HT-29 (cell line): ENCODE measurements at regions not wholly inside any gene's neighbourhood (a gene's known extent, or its start where the extent isn't known, plus 50 kb on each side); places are given as distances from the start of the nearest gene placed in this dataset.
"Not testable (repeated sequence)": the region's sequence is repeated elsewhere in the genome, so short reads cannot be mapped to it uniquely, and the experiment has no call there.

Source experiments
- DNase-seq: peaks from one replicate; pipeline ENCODE4 v3.0.0-alpha.2; 2015; ENCODE audit warnings: low spot score

GRCh38 chr15:49706805-49707204, 86.0 kb downstream of the DTWD1 start:
- DNase-seq = no peak

- DNase-seq = no peak
Observed at GRCh38 chr15:49707598-49707997, 86.8 kb downstream of the DTWD1 start.

DNA sequence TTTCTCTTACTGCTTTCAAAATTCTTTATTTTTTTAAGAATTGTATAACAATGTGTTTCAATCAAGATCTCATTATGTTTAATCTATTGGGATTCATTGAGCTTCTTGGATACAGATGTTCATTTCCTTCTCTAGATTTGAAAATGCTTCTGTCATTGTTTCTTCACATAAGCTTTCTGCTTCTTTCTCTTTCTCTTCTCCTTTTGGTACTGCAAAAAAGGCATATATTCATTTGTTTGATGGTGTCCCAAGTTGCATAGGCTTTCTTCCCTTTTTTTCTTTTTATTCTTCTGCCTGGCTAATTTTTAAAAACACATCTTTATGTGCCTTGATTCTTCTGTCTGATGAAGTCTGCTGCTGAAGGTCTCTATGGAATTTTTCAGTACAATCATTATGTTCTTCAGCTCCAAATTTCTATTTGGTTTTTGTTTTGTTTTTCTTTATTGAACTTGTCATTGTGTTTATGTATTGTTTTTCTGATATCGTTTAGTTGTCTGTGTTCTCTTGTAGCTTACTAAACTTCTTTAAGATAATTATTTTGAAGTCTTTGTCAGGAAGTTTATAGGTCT, 88.9 kb downstream of the DTWD1 start:
- DNase-seq = no peak

- no peak for DNase-seq
Observed at GRCh38 chr15:49712162-49712561, 91.3 kb downstream of the DTWD1 start.

DNA sequence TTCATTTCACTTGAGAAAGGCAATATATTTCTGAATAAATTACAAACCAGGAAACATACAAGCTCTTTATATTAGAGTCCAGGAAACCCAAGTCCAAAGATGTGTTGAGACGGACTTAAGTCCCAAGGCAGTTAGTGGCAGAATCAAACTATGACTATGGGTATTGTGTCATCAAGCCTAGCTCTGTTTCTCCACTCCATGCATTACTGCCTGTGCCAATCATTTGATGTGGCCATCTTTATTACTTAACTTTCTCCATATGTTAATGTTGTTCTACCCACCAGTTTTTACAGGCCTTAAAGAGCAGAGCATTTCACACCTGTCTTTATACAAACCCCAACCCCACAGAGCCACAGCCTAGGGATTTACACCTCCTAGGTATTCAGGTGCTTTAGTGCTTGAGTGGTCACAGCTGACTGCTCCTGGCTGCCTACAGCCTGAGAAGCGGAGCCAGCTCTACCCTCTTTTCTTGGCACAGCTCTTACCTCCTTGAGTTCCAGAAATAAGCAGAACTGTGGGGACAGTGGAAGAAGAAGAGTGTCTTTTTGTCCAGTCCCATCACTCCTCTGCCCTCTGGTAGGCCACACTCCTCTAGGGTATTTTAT, 92.1 kb downstream of the DTWD1 start:
- no peak for DNase-seq

- no peak for DNase-seq
Observed at GRCh38 chr15:49715211-49715610, 94.4 kb downstream of the DTWD1 start.

DNA sequence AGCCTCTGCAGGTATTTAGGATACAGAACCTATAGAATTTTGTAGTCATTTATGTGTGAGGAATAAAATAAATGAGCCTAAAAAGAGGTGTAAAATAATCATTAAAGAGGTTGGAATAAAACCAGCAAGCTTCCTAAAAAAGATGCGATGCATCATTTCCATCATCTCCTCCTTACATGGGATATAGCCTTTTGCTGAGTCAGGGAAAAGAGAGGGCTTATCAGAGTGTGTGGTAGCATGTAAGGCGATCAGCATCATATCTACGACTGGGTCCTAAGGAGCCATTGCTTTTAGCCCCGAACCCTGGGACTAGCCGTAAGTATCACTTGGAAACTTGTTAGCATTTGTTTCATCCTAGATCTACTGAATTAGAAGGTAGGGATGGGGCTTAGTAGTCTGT, 94.9 kb downstream of the DTWD1 start:
- no peak for DNase-seq

GRCh38 chr15:49718234-49718633, 97.4 kb downstream of the DTWD1 start:
- no peak for DNase-seq

GRCh38 chr15:49718846-49719245, 98.0 kb downstream of the DTWD1 start:
- no peak for DNase-seq

GRCh38 chr15:49720261-49720660, 99.4 kb downstream of the DTWD1 start:
- DNase-seq = no peak

- no peak for DNase-seq
Observed at GRCh38 chr15:49721091-49721490, 100.2 kb downstream of the DTWD1 start.

- DNase-seq = no peak
Observed at GRCh38 chr15:49721621-49722020, 100.8 kb downstream of the DTWD1 start.

DNA sequence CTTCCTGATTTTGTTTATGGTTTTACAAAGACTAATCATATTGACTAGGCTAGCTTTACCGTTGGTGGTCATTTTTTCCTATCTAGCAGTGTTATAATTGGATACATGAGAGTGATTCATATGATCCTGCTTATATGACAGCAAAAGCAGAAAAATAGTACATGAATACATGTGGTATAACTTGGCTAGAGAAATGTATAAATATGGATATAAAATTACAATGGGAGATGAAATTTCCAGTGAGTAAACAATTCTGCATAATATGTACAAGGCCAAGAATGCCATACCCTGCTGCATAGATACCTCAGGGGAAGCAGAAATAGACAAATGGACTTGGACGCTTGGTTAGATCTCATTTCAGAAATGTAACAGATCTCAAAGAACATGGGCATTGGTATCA, 103.1 kb downstream of the DTWD1 start:
- DNase-seq = no peak

DNA sequence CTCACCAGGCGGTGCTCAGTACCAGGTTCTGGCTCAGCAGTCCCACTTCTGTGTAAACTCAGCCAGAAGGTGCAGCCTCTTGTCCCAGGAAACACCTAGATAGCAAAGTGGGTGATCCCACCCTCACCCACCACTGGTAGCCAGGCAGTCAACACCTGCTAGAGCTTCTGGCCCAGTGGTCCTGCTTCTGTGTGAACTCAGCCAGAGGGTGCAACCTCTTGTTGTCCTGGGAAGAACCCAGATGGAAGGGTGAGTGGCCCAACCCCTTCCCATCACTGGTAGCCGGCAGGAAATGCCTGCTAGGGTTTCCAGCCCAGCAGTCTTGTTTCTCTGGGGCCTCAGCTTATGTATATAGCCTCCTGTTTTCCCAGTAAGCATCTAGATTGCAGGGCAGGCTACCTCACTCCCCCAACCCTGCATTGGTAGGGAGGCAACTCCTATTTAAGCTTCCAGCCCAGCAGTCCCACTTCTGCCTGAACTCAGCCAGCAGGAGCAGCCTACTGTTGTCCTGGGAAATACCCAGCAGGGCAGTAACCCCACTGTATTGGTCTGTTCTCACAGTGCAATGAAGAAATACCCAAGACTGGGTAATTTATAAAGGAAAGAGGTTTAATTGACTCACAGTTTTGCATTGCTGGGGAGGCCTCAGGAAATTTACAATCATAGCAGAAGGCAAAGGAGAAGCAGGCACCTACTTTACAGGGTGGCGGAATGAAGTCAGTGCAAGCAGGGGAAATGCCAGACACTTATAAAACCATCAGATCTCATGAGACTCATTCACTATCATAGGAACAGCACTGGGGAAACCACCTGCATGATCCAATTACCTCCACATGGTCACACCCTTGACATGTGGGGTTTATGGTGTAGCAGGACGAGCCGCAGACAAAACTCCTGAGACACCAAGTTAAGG, 110.6 kb downstream of the DTWD1 start:
- DNase-seq = no peak

DNA sequence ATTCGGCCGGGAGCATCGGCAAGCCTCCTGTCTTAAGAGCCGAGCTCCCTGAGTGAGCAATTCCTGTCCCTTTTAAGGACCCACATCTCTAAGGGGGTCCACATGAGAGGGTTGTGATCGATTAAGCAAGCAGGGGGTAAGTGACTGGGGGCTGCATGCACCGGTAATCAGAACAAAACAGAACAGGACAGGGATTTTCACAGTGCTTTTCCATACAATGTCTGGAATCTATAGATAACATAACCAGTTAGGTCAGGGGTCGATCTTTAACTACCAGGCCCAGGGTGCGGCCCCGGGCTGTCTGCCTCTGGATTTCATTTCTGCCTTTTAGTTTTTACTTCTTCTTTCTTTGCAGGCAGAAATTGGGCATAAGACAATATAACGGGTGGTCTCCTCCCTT, 111.3 kb downstream of the DTWD1 start:
- not testable (repeated sequence) for DNase-seq

GRCh38 chr15:49734089-49734488, 113.2 kb downstream of the DTWD1 start:
- peak; percentile 33 for DNase-seq

DNA sequence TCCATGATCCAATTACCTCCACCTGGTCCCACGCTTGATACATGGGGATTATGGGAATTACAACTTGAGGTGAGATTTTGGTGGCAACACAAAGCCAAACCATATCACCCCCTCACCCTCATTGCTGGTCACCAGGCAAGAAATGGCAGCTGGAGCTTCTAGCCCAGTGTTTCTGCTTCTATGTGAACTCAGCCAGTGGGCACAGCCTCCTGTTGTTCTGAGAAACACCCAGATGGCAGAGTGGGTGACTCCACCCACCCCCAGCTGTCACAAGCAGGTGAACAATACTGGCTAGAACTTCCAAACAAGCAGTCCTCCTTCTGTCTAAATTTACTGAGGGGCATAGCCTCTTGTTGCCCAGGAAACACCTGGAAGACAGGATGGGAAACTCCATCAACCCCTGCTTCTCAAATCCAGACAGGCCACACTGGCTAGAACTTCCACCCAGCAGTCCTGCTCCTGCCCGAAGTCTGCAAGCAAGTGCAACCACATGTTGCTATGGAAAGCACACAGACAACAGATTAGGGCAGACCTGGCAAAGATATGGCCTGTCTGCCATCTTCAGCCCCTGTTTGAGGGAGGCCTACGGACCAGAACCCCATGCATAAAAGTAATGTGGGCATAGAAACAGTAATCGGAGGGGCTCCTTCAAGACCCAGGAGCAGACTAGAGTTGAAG, 114.1 kb downstream of the DTWD1 start:
- DNase-seq = no peak

DNA sequence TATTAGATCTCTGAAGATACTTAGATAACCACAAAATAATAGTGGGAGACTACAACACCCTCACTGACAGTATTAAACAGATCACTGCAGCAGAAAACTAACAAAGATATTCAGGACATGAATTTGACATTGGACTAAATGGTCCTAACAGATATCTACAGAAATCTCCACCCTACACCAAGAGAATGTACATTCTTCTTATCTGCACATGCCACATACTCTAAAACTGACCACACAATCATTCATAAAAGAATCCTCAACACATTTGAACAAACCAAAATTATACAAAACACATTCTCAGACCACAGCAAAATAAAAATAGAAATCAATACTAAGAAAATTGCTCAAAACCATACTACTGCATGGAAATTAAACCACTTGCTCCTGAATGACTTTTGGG, 116.3 kb downstream of the DTWD1 start:
- DNase-seq = no peak

DNA sequence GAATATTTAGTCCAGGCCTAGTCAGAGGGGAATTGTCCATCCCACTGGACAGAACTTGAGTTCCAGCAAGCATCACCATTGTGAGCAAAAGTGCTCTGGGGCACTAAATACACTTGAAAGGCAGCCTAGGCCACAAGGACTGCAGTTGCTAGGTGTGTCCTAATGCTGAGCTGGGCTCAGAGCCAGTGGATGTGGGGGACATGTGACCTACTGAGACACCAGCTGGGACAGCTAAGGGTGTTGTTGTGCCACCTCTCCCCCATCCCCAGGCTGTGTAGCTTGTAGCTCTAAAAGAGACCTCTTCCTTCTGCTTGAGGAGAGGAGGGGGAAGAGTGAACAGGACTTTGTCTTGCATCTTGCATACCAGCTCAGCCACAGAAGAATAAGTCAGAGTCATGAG, 120.9 kb downstream of the DTWD1 start:
- DNase-seq = no peak

GRCh38 chr15:49742381-49742780, 121.5 kb downstream of the DTWD1 start:
- DNase-seq = no peak

DNA sequence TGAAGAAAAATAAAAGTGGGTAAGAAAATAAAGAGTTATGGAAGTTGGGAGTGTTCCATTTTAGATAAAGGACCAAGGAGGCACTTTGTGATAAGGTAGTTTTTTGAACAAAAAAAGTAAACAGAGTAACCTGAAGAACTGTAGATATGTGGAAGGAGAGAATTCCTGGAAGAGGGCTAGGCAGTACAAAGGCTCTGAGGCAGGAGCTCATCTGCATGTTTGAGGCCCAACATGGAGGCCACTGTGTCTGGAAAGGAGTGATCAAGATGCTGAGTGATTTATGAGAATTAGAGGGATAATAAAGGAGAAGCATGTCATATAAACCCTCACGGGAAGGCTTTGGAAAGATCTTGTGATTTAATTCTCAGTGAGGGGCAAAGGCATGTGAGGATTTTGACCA, 126.5 kb downstream of the DTWD1 start:
- DNase-seq = no peak

GRCh38 chr15:49748791-49749190, 127.9 kb downstream of the DTWD1 start:
- DNase-seq = no peak
